ENCODE measurements at regions not wholly inside any gene's neighbourhood (a gene's known extent, or its start where the extent isn't known, plus 50 kb on each side); places are given as distances from the start of the nearest gene placed in this dataset.
A peak's percentile ranks its signal among the peaks of the same experiment; 100 is the strongest.
"Not testable (repeated sequence)": the region's sequence is repeated elsewhere in the genome, so short reads cannot be mapped to it uniquely, and the experiment has no call there.

DNA sequence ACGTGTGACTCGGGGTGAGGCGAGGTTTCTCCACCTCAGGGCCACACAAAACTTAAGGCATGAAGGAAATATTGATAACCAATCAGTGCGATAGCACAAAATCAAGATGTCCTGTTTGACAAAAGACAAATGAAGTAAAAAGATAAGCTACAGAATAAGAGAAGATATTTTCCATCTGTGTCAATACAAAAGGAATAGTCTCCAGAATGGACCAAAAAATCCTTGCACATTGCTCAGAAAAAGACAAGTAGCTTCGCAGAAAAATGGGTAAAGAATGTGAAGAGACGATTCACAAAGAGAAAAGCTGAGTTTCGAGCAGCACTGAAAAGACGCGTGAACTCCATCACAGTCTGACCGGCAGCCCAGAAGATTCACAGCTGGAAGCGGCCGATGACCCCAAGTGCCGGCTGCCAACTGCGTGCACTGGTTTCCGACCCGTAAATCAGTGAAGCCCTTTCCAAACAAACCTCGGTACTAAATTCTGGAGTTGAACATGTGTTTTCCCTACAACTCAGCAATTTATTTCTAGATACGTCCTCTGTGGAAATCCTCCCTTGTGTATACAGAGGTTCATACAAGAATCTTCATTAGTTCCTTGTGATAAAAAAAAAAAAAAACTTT, 308.4 kb downstream of the BRD1 start:
- no peak for DNase-seq

- DNase-seq, result no peak
Observed at GRCh38 chr22:49518436-49518970, 309.2 kb downstream of the BRD1 start.

DNA sequence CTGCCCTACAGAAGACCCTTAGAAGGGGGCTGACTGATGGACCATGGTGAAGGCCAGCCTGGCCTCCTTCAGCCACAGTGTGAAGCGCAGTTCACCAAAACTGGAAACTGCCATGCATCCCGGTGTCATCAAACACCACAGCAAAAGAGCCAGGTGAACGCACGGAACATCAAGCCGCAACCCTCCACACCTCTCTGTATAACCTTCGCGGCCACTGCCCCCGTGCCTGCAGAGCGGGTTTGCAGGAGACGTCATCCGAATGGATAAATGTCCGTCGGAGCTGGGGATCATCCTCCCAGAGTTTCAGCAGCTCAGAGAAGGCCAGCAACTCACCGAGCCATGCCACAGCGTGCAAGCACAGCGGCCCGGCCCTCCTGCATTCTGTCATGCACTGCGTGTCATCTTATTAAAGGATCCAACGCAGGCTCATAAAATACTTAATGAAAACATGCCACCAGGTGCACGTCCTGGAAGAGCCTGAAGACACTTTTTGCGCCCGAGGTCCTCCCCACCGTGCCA, 309.9 kb downstream of the BRD1 start:
- no peak for DNase-seq

DNA sequence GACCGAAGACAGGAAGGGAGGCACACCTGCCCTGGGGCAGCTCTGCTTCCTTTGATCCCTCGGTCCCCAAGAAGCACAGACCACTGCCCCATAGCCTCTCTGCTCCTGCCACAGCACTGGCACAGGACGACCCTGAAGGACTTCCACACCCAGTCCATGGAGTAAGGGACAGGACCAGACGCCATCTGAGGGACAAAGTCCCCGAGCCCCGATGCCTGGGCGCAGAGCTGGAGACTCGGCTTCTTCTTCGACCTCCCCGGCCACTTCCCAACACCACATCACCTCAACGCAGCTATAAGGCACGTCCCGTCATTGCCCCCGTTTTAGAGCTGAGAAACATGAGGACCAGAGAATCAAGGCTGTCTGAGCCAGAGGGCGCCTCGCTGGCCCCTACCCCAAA, 310.5 kb downstream of the BRD1 start:
- no peak for DNase-seq

DNA sequence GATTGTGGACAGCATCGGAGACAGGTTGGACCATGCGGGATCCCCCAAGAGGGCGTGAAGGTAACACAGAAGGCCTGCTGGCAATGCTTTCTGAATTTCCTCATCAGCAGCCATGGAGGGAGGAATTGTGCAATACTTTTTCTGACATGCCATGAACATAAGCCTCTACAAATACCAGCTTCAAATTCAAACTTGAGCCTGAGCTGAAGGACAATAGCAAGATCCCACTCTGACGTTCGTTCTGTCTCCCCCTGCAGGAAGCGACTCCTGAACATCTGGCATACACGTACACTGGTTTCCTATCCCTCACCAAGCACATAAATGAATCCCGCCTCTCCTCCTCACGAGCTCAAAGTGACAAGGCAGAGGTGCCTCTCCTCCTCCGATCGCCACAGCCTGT, 312.2 kb downstream of the BRD1 start:
- no peak for DNase-seq

GRCh38 chr22:49514641-49515040, 313.0 kb downstream of the BRD1 start:
- no peak for DNase-seq

DNA sequence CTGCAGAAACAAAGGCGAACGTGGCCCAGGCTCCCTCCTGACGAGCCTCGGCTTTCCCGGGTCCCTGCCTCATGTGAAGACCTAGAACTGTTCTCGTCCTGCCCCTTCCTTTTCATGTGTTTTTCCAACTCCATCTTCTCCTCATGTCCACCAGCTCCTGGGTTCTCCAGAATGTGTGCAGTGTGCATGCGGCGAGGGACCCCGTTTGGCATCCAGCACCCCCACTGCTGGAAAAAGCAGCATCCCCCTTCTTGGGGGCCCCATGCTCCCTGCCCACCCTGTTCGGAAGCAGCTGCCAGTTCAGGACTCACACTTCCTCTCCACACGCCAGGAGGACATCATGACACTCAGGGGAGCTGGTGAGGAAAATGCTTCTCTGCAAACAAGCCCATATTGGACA, 313.5 kb downstream of the BRD1 start:
- no peak for DNase-seq

GRCh38 chr22:49513358-49513851, 314.3 kb downstream of the BRD1 start:
- DNase-seq, result no peak

DNA sequence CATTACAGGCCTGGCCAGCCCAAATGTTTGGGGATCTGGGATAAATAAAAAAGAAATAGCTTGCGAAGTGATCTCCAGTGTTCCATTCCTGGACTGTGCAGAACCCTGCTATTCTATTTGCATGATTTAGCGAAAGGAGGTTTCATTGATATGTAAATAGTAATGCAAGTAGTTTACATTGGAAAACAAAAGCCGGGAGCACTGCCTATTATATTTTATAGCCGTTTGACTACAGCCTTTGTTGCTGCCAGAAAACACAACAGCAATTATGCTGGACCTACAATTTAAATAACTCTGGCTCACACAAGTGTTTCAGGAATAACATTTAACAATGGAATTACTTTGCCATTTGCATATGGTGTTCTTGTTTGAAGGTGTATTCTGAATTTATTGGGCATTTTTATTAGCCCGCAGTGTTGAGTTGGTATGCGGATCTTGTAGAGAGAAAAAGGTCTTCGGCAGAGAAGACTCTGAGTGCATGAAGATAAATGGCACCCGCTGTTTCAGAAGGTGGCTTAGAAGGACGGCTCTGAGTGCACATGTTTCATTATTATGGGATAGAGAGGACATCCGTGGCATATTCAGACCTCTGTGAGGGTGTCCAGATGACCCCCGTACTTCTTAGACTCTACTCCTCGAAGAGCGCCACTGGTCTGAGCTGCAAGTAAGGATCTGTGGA, 315.0 kb downstream of the BRD1 start:
- no peak for DNase-seq

DNA sequence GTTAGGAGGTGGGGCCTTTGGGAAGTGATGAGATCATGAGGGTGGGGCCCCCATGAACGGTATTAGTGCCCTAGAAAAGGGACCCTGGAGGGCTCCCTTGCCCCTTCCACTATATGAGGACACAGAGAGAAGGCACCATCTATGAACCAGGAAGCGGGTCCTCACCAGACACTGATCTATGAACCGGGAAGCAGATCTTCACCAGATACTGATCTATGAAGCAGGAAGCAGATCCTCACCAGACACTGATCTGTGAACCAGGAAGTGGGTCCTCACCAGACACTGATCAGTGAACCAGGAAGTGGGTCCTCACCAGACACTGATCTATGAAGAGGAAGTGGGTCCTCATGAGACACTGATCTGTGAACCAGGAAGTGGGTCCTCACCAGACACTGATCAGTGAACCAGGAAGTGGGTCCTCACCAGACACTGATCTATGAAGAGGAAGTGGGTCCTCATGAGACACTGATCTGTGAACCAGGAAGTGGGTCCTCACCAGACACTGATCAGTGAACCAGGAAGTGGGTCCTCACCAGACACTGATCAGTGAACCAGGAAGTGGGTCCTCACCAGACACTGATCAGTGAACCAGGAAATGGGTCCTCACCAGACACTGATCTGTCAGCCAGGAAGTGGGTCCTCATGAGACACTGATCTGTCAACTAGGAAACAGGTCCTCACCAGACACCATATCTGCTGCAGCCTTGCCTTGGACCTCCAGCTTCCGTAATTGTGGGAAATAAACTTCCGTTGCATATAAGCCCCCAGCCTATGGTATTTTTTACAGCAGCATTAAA, 316.1 kb downstream of the BRD1 start:
- not testable (repeated sequence) for DNase-seq

DNA sequence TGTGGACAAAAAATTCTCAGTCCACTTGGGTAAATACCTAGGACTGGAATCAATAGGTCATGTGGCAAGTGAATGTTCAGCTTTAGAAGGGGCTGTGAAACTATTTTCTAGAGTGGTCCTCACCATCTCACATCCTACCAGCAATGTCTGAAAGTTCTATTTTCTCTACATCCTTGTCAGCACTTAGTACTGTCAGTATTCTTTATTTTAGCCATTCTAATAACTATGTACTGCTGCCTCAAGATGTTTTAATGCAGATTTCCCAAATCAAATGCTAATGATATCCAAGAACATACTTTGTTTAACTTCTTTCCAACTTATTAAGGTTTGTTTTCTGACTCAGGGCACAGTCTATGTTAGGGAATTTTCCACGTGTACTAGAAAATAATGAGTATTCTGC, 317.0 kb downstream of the BRD1 start:
- DNase-seq, result no peak

DNA sequence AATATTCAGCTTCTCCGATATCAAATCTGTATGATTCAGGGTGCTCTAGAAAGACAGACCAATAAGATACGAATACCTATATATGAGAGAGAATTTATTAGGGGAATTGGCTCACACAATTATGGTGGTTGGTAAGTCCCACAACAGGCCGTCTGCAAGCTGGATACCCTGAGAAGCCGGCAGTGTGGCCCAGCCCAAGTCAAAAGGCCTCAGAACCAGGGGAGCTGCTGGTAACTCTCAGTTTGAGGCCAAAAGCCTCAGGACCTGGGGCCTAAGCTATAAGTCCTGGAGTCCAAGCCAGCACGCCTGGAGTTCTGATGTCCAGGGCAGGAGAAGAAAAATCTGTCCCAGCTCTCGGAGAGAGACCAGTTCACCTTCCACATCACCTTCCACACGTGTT, 318.7 kb downstream of the BRD1 start:
- no peak for DNase-seq

GRCh38 chr22:49508561-49508960, 319.1 kb downstream of the BRD1 start:
- no peak for DNase-seq

DNA sequence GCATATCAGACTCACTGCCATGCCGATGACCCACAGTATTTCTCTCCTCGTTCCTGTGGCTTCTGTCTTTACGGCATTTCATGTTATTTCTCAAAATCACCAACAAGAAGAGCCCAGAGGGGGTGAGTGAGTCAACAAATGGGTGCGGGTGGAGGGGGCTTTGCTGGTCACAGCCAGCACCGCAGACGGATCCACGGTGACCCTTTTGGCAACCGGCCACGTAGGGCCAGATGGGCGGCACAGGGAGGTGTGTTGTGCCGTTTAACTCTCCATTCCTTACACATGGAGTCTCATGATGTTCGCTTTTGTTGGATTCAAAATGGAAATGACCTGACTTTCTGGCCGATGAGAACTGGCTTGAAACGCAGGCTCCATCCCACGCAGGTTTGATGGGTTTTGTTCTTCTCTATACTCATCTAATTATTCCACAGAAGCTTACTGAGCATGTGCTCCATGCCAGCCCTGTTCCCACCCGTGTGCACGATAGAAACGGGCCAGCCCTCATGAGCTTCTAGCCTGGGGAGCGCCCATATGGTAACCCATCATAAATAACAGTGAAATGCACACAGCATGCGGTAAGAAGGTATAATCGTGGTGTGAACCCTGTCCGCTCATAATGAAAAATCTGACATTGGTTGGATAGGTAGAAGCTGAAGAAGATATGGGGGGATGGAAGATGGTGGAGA, 319.9 kb downstream of the BRD1 start:
- DNase-seq, result no peak

DNA sequence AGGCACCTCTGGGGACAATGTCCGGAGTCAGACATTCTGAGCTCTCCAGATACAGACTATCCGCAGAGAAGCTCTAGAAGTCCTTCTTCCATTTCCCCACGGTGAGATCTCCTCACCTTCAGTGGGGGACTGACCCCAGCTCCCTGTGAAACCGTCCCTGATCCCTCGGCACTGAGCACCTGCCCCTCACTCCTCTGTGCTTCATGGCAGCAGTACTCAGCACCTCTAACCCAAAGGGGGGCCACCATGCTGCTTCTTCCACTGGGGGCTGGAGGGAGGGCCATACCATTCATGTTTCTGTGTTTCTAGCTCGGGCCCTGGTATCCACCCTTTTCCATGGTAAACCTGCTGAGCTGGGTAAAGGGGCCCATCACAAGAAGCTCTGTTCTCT, 321.7 kb downstream of the BRD1 start:
- no peak for DNase-seq

- no peak for DNase-seq
Observed at GRCh38 chr22:49505337-49506009, 322.2 kb downstream of the BRD1 start.

- no peak for DNase-seq
Observed at GRCh38 chr22:49503896-49504521, 323.7 kb downstream of the BRD1 start.

DNA sequence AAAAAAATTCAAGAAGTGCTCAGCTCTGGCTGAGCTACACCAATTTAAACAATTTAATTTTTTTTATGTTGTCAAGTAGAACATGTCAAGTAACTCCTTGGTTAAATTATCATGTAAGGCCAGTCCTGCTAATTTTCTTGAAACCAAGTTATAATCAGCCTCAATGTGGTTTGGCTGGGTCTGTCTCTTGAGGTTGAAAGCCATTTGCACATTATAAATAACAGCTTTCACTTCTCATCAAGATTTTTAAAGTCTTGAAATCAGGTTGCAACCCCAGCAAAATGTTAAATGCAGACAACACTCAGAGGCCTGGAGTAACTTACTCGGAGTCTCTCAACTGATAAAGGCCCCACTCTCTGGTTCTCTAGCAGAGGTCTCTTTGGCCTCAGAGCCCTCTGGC, 324.4 kb downstream of the BRD1 start:
- DNase-seq, result no peak

DNA sequence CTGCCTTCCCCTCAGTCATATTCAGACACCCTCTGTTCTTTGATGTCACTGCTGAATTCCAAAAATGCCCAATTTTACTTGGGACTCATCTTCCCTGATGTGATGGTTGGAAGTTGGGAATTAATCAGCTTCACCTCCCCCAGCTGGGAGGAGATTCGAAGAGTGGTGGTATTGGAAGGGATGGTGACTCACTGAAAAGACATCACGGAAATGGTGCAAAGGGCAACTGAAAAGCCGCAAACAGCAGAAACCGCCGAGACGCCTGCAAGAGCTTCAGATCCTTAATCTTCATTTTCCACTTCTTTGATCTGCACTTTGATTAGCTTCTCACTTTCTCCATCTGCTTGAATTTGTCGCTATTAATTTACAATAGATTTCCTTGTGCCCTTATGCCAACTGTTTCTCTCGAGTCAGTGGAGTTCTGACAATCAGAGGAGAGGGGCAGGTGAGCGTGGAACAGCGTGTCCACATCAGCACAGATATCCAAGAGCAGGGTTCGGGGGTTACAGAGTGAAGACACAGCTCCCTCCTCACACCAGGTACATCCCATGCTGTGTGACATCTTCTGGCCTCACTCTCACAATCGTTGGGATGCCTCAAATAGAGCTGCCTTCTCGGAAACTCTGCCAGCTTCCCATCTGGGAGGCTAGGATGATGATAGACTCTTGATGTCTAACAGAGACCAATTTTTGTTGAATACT, 325.4 kb downstream of the BRD1 start:
- peak; percentile 19 for DNase-seq

- DNase-seq, result no peak
Observed at GRCh38 chr22:49500942-49501395, 326.7 kb downstream of the BRD1 start.

GRCh38 chr22:49500076-49500460, 327.6 kb downstream of the BRD1 start:
- no peak for DNase-seq
